Epithelial cell of esophagus (primary cell): ENCODE measurements at regions not wholly inside any gene's neighbourhood (a gene's known extent, or its start where the extent isn't known, plus 50 kb on each side); places are given as distances from the start of the nearest gene placed in this dataset.

ENCODE experiments used
- DNase-seq: peaks from one replicate; pipeline ENCODE4 v3.0.0; 2010; ENCODE audit warnings: low read depth
- H3K4me3 ChIP-seq: 2 replicates; pipeline ENCODE4 v1.5.1; 2011; ENCODE audit warnings: mild to moderate bottlenecking, low read length, control low read depth
- CTCF ChIP-seq: IDR thresholded peaks from 2 replicates; pipeline ENCODE4 v1.5.1; 2011; ENCODE audit warnings: low read depth, mild to moderate bottlenecking, low read length, control low read depth, inconsistent platforms; ENCODE audit not compliant: insufficient read depth; ENCODE audit errors: missing control alignments

- TF ChIP-seq CTCF: no peak
- no peak for DNase-seq
- no peak overlapping the region for H3K4me3 ChIP-seq
Observed at GRCh38 chr5:8134609-8135008, 265.7 kb downstream of the MTRR start.

- TF ChIP-seq CTCF: no peak
- H3K4me3 ChIP-seq: no peak overlapping the region
Observed at GRCh38 chr5:8135742-8136141, 266.8 kb downstream of the MTRR start.

GRCh38 chr5:8136271-8136670, 267.3 kb downstream of the MTRR start:
- no peak for DNase-seq
- H3K4me3 ChIP-seq: no peak overlapping the region
- no peak for TF ChIP-seq CTCF

More at GRCh38 chr5:8135742-8136141, 266.8 kb downstream of the MTRR start:
- DNase-seq: no peak

GRCh38 chr5:8137941-8138550, 269.1 kb downstream of the MTRR start:
- DNase-seq: no peak
- TF ChIP-seq CTCF: no peak
- no peak overlapping the region for H3K4me3 ChIP-seq

- no peak overlapping the region for H3K4me3 ChIP-seq
- DNase-seq: no peak
- no peak for TF ChIP-seq CTCF
Observed at GRCh38 chr5:8138884-8139283, 269.9 kb downstream of the MTRR start.

- DNase-seq: no peak
- no peak for TF ChIP-seq CTCF
- no peak overlapping the region for H3K4me3 ChIP-seq
Observed at GRCh38 chr5:8150791-8151190, 281.8 kb downstream of the MTRR start.

GRCh38 chr5:8156706-8157105, 287.8 kb downstream of the MTRR start:
- H3K4me3 ChIP-seq: no peak overlapping the region
- DNase-seq: no peak
- no peak for TF ChIP-seq CTCF
